T-helper 2 cell (primary cell): ENCODE measurements at regions not wholly inside any gene's neighbourhood (a gene's known extent, or its start where the extent isn't known, plus 50 kb on each side); places are given as distances from the start of the nearest gene placed in this dataset.

Source experiments
- DNase-seq, 5 experiments: peaks; one replicate each; pipeline versions ENCODE4 v3.0.0 to v3.0.0-alpha.2; 2012 to 2022

GRCh38 chrX:33465137-33465536 is 253.8 kb upstream of the DMD start:
- DNase-seq: no peak

- DNase-seq: no peak
Observed at GRCh38 chrX:33457102-33457501, 245.8 kb upstream of the DMD start.

GRCh38 chrX:33447285-33447684 is 235.9 kb upstream of the DMD start:
- no peak for DNase-seq

- DNase-seq: peak in 1 of 5 experiments; percentile 11
Observed at GRCh38 chrX:33434256-33435092, 223.1 kb upstream of the DMD start.

GRCh38 chrX:33416273-33416805 is 205.0 kb upstream of the DMD start:
- DNase-seq: no peak

GRCh38 chrX:33415459-33415858 is 204.1 kb upstream of the DMD start:
- no peak for DNase-seq

- DNase-seq: no peak
Observed at GRCh38 chrX:33385546-33385945, 174.2 kb upstream of the DMD start.

- no peak for DNase-seq
Observed at GRCh38 chrX:33379839-33380238, 168.5 kb upstream of the DMD start.

- no peak for DNase-seq
Observed at GRCh38 chrX:33357606-33358005, 146.3 kb upstream of the DMD start.

- DNase-seq: no peak
Observed at GRCh38 chrX:33339219-33339618, 127.9 kb upstream of the DMD start.

GRCh38 chrX:33336783-33337182 is 125.4 kb upstream of the DMD start:
- peak in 1 of 5 experiments; percentile 0 for DNase-seq

- no peak for DNase-seq
Observed at GRCh38 chrX:33333271-33333670, 121.9 kb upstream of the DMD start.

GRCh38 chrX:33330798-33331197 is 119.4 kb upstream of the DMD start:
- DNase-seq: no peak

- no peak for DNase-seq
Observed at GRCh38 chrX:33324099-33324498, 112.8 kb upstream of the DMD start.

- no peak for DNase-seq
Observed at GRCh38 chrX:33307911-33308354, 96.6 kb upstream of the DMD start.

GRCh38 chrX:33298622-33299021 is 87.3 kb upstream of the DMD start:
- no peak for DNase-seq

GRCh38 chrX:33285550-33285949 is 74.2 kb upstream of the DMD start:
- no peak for DNase-seq

- DNase-seq: no peak
Observed at GRCh38 chrX:33277046-33277445, 65.7 kb upstream of the DMD start.

- no peak for DNase-seq
Observed at GRCh38 chrX:33273535-33273934, 62.2 kb upstream of the DMD start.

- no peak for DNase-seq
Observed at GRCh38 chrX:33272986-33273385, 61.6 kb upstream of the DMD start.
